Lung (tissue), 11 donors: ENCODE measurements at regions not wholly inside any gene's neighbourhood (a gene's known extent, or its start where the extent isn't known, plus 50 kb on each side); places are given as distances from the start of the nearest gene placed in this dataset.

ENCODE experiments used
- ATAC-seq: fragments of 200-7000 bp; cut with Tn5 transposase; one replicate; pipeline ENCODE4 v1.9.1; 2020; ENCODE audit warnings: moderate number of reproducible peaks; ENCODE audit not compliant: insufficient read depth, low FRiP score
- DNase-seq, 3 donors: peaks; one replicate each; pipeline ENCODE4 v3.0.0-alpha.2; 2013 to 2017
- H3K27ac ChIP-seq, 2 donors: one replicate each; pipeline ENCODE4 v1.5.1; 2013; ENCODE audit warnings: mild to moderate bottlenecking in 2 of 2, moderate library complexity in 2 of 2, control low read depth in 1 of 2, inconsistent platforms in 1 of 2, low read depth in 1 of 2, low read length in 1 of 2
- H3K27me3 ChIP-seq, 3 donors: one replicate each; pipeline ENCODE4 v1.5.1; 2013; ENCODE audit warnings: low read length in 2 of 3; ENCODE audit not compliant: control insufficient read depth in 3 of 3, insufficient read depth in 3 of 3
- H3K36me3 ChIP-seq, 4 donors: one replicate each; pipeline ENCODE4 v1.5.1; 2013; ENCODE audit warnings: low read length in 4 of 4, mild to moderate bottlenecking in 1 of 4, moderate library complexity in 1 of 4; ENCODE audit not compliant: control insufficient read depth in 4 of 4, insufficient read depth in 4 of 4
- H3K4me1 ChIP-seq, 5 donors: one replicate each; pipeline ENCODE4 v1.5.1; 2013; ENCODE audit warnings: low read length in 5 of 5, mild to moderate bottlenecking in 2 of 5, moderate library complexity in 1 of 5; ENCODE audit not compliant: control insufficient read depth in 5 of 5, insufficient read depth in 5 of 5
- H3K4me3 ChIP-seq: one replicate; pipeline ENCODE4 v1.5.1; 2013; ENCODE audit warnings: mild to moderate bottlenecking, control low read depth, moderate library complexity
- H3K9ac ChIP-seq, 2 donors: one replicate each; pipeline ENCODE4 v1.5.1; 2013; ENCODE audit warnings: low read length in 2 of 2, control low read depth in 1 of 2; ENCODE audit not compliant: insufficient read depth in 1 of 2
- H3K9me3 ChIP-seq, 4 donors: one replicate each; pipeline ENCODE4 v1.5.1; 2013; ENCODE audit warnings: low read length in 3 of 4, mild to moderate bottlenecking in 1 of 4, moderate library complexity in 1 of 4; ENCODE audit not compliant: control insufficient read depth in 4 of 4, insufficient read depth in 3 of 4
- CTCF ChIP-seq: IDR thresholded peaks from 2 replicates; pipeline ENCODE4 v1.5.1; 2012; ENCODE audit warnings: mild to moderate bottlenecking; ENCODE audit errors: control extremely low read depth, extremely low read depth
- WGBS, 2 donors: extraction: QIAGEN DNeasy Blood & Tissue Kit; methylation state at CpG; one replicate each; pipeline ENCODE4 v1.1.7; 2013; 5-methylcytosine and 5-hydroxymethylcytosine counted together
- donor health status: control.
- donor health status: control.
- donor health status: Bipolar disorder and iron deficiency.
- donor health status: healthy.
- donor health status: DM: yes; HTN: yes; CAD: no.

- ATAC-seq = peak; percentile 98
- Histone ChIP-seq H3K36me3 (no peaks in the 10 kb centered on the region), H3K4me3 (peak overlapping the region; percentile 21), H3K9ac (peak overlapping the region in 1 of 2 donors; percentile 76), H3K9me3 (no peaks in the 10 kb centered on the region), H3K4me1 (peaks cover 0 to 28% (median 9%) of the 10 kb centered on the region in 5 donors), H3K27me3 (no peaks in the 10 kb centered on the region), H3K27ac (peak overlapping the region; percentile 89 to 94)
- TF ChIP-seq CTCF = no peak
- WGBS, 2 donors = 2 to 4% methylated on average over 55 to 75 of the region's 75 CpGs
- DNase-seq = peak; percentile 95 to 97 (median 95)
Measured at GRCh38 chr12:4030929-4031702, 157.9 kb upstream of the PARP11 start.

- Histone ChIP-seq H3K27ac (no peak overlapping the region), H3K36me3 (no peaks in the 10 kb centered on the region), H3K27me3 (no peaks in the 10 kb centered on the region), H3K9me3 (no peaks in the 10 kb centered on the region), H3K4me3 (no peak overlapping the region), H3K9ac (no peak overlapping the region), H3K4me1 (peaks cover 0 to 28% (median 6%) of the 10 kb centered on the region in 5 donors)
- no peak for TF ChIP-seq CTCF
- DNase-seq (no peak), ATAC-seq (no peak)
- 42 to 49% methylated on average over 4 of the region's 4 CpGs for WGBS, 2 donors
Measured at GRCh38 chr12:4027412-4027811, 154.2 kb upstream of the PARP11 start.

- ATAC-seq (no peak), DNase-seq (no peak)
- Histone ChIP-seq H3K27ac (no peak overlapping the region), H3K27me3 (no peaks in the 10 kb centered on the region), H3K9me3 (no peaks in the 10 kb centered on the region), H3K36me3 (no peaks in the 10 kb centered on the region), H3K4me3 (no peak overlapping the region), H3K9ac (no peak overlapping the region), H3K4me1 (peaks cover 0 to 22% (median 4%) of the 10 kb centered on the region in 5 donors)
- 87 to 95% methylated on average over 7 of the region's 7 CpGs for WGBS, 2 donors
- no peak for TF ChIP-seq CTCF
Measured at GRCh38 chr12:4026517-4026916, 153.3 kb upstream of the PARP11 start.
